ENCODE measurements at regions not wholly inside any gene's neighbourhood (a gene's known extent, or its start where the extent isn't known, plus 50 kb on each side); places are given as distances from the start of the nearest gene placed in this dataset.

DNA sequence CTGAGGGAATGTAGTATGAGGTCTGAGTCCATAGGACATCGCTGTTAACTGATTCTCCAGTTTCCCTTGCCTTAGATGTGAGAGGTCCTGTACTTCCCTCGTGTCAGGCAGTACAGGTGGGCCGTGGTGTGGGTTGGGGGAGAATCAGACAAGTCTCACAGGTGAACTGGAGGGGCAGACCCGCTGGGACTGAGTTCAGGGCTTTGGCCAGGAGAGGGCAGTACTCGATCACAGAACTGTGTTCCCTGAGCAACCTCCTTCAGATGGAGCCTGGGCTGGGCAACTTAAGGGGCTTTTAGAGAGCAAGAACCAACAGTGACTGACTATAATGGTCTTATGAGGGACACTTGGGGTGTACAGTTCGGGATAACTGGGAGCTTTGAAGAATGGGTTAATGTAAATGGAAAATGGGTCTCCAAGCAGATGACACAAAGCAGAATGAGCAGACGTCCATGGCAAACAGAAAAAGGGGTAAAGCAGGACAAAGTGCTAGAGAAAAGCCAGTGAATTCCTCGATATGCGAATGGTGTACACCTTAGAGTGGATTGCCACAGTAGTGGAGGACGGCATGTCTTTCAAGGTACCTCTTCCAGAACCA lies 83.6 kb downstream of the CCNG2 start:
- ChIA-PET POLR2A (no interaction called here), CTCF (interaction anchor here (0.6 to 6.4 kb wide), 6 partner anchors 10 to 231 kb away, joined by 3 to 116 read pairs (median 6); no protein-coding TSS in a partner anchor)
- Histone ChIP-seq H3K4me1 (ENCODE audit: control insufficient read depth, extremely low read depth, insufficient read depth, low read length) (no peaks in the 10 kb centered on the region), H3K9me3 (replicated peaks; ENCODE audit: control insufficient read depth, insufficient read depth, low read length) (no peaks in the 10 kb centered on the region), H3K4me3 (replicated peaks in 1 of 3; ENCODE audit: insufficient read depth in 1 of 3, low read depth in 1 of 3, low read length in 3 of 3) (no peak overlapping the region), H3K9me1 (replicated peaks; ENCODE audit: control insufficient read depth, extremely low read depth, insufficient read depth, low read length) (no peaks in the 10 kb centered on the region), H3K27me3 (ENCODE audit: control insufficient read depth in 2 of 2, insufficient read depth in 2 of 2, low read length in 2 of 2) (peaks cover 2 to 4% of the 10 kb centered on the region in 2 experiments), H3K9ac (replicated peaks; ENCODE audit: extremely low read depth, insufficient read depth, low read length) (no peak overlapping the region), H4K20me1 (replicated peaks; ENCODE audit: control insufficient read depth, extremely low read depth, insufficient read depth, low read length) (no peaks in the 10 kb centered on the region), H3K27ac (ENCODE audit: insufficient read depth, low read depth, low read length) (no peak overlapping the region), H3K4me2 (ENCODE audit: insufficient read depth, low read length) (no peak overlapping the region), H3K36me3 (ENCODE audit: control insufficient read depth in 2 of 2, extremely low read depth in 1 of 2, insufficient read depth in 2 of 2, low read length in 2 of 2) (no peaks in the 10 kb centered on the region), H3K79me2 (ENCODE audit: control insufficient read depth, insufficient read depth, low read length) (no peaks in the 10 kb centered on the region), H2AFZ (ENCODE audit: low read depth, low read length) (no peak overlapping the region)
- intact Hi-C loops (cut with micrococcal nuclease), result loop anchor here (1.0 to 2.0 kb wide), 3 partner anchors 69 to 360 kb away; no protein-coding TSS in a partner anchor
- BruUV-seq (replicated peaks), result no TSS peak
- TF ChIP-seq, protein P1, sequence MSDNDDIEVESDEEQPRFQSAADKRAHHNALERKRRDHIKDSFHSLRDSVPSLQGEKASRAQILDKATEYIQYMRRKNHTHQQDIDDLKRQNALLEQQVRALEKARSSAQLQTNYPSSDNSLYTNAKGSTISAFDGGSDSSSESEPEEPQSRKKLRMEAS (IDR thresholded peaks at IDR 0.05; ENCODE audit: insufficient read depth, insufficient read length), result no peak
- TF ChIP-seq JUN (IDR thresholded peaks at IDR 0.05; ENCODE audit: borderline replicate concordance, insufficient read depth, insufficient read length, low read depth), result no peak
- no peak for TF ChIP-seq EZH2 (IDR thresholded peaks at IDR 0.05; ENCODE audit: borderline replicate concordance, low read depth, low read length, severe bottlenecking)
- TF ChIP-seq, protein P2, sequence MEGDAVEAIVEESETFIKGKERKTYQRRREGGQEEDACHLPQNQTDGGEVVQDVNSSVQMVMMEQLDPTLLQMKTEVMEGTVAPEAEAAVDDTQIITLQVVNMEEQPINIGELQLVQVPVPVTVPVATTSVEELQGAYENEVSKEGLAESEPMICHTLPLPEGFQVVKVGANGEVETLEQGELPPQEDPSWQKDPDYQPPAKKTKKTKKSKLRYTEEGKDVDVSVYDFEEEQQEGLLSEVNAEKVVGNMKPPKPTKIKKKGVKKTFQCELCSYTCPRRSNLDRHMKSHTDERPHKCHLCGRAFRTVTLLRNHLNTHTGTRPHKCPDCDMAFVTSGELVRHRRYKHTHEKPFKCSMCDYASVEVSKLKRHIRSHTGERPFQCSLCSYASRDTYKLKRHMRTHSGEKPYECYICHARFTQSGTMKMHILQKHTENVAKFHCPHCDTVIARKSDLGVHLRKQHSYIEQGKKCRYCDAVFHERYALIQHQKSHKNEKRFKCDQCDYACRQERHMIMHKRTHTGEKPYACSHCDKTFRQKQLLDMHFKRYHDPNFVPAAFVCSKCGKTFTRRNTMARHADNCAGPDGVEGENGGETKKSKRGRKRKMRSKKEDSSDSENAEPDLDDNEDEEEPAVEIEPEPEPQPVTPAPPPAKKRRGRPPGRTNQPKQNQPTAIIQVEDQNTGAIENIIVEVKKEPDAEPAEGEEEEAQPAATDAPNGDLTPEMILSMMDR (IDR thresholded peaks at IDR 0.05; ENCODE audit: extremely low read depth in 1 of 2, insufficient read depth in 1 of 2, low read depth in 1 of 2, low read length in 2 of 2), result peak; percentile 70 to 84
- TF ChIP-seq GATA2 (IDR thresholded peaks at IDR 0.05; ENCODE audit: insufficient read depth, insufficient read length, low read depth, low read length), result no peak
- dilution Hi-C loops (cut with MboI; ENCODE audit: extremely low pct_ligation_motif_present, low sequenced_read_pairs), result no loop called here
- DNase-seq (ENCODE audit: low read depth, low spot score) (peak; percentile 56), FAIRE-seq (peak; percentile 77)

Measured in endothelial cell of umbilical vein (primary cell).